Epithelial cell of proximal tubule (primary cell): ENCODE measurements at regions not wholly inside any gene's neighbourhood (a gene's known extent, or its start where the extent isn't known, plus 50 kb on each side); places are given as distances from the start of the nearest gene placed in this dataset.
"Not testable (repeated sequence)": the region's sequence is repeated elsewhere in the genome, so short reads cannot be mapped to it uniquely, and the experiment has no call there.

Experiments used
- DNase-seq: peaks from one replicate; pipeline ENCODE4 v3.0.0-alpha.2; 2011; ENCODE audit warnings: low read depth
- H3K4me3 ChIP-seq: 2 replicates; pipeline ENCODE4 v1.5.1; 2011; ENCODE audit warnings: low read depth, mild to moderate bottlenecking, low read length
- TF ChIP-seq, protein P1 (sequence below): conservative IDR thresholded peaks from 2 replicates; pipeline ENCODE4 v1.5.1; 2012; ENCODE audit warnings: low read depth, mild to moderate bottlenecking, low read length

DNA sequence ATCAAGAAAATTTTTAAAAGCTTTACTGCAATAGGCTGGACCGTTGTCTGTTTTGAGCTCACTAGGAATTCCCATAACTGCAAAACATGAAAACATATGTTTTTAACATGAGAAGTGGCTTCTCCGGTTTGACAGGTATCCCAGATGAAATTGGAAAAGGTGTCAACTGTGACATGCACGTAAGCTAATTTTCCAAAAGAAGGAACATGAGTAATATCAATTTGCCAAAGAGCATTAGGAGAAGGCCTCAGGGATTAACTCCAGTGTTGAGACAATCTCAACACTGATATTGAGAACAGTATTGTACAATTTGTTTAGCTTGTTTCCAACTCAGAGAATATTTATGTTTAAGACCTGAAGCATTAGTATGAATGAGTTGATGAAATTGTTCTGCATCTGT is 215.5 kb upstream of the KCNN2 start:
- H3K4me3 ChIP-seq = no peak overlapping the region
- TF ChIP-seq, protein P1, sequence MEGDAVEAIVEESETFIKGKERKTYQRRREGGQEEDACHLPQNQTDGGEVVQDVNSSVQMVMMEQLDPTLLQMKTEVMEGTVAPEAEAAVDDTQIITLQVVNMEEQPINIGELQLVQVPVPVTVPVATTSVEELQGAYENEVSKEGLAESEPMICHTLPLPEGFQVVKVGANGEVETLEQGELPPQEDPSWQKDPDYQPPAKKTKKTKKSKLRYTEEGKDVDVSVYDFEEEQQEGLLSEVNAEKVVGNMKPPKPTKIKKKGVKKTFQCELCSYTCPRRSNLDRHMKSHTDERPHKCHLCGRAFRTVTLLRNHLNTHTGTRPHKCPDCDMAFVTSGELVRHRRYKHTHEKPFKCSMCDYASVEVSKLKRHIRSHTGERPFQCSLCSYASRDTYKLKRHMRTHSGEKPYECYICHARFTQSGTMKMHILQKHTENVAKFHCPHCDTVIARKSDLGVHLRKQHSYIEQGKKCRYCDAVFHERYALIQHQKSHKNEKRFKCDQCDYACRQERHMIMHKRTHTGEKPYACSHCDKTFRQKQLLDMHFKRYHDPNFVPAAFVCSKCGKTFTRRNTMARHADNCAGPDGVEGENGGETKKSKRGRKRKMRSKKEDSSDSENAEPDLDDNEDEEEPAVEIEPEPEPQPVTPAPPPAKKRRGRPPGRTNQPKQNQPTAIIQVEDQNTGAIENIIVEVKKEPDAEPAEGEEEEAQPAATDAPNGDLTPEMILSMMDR = no peak
- DNase-seq = no peak

DNA sequence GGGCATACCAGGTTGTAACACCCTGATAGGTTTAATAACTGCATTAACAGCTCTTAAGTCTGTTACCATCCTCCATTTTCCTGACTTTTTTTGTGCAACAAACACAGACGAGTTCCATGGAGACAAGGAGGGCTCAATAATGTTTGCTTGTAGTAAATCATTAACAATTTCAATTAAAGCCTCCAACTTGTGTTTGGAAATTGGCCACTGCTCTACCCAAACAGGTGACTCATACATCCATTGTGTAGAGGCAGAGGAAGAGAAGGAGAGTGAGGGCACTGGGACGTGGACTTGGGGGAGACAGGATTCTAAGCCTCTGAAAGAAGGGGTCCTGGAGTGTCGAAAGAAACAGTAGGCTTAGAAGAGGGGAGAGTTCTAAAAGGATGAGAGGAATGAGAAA is 213.6 kb upstream of the KCNN2 start:
- no peak overlapping the region for H3K4me3 ChIP-seq
- no peak for DNase-seq
- TF ChIP-seq, protein P1 = no peak

DNA sequence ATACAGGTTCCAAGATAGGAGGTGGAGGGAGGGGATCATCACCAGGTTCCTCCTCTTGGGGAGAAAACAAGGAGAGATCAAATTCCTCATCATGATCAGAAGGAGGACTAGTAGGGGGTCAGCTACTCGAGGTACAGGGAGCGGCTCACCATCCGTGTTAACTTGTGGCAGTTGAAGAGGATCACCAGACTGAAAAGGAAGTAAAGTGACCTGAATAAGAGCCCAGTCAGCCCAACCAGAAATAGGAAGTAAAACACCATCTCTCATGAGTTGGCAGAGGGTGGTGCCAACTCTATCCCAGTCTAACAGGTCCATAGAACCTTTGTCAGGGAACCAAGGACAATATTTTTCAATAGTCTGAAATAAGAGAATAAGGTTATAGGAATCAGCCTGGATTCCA is 213.1 kb upstream of the KCNN2 start:
- H3K4me3 ChIP-seq, DNase-seq: not testable (repeated sequence)

DNA sequence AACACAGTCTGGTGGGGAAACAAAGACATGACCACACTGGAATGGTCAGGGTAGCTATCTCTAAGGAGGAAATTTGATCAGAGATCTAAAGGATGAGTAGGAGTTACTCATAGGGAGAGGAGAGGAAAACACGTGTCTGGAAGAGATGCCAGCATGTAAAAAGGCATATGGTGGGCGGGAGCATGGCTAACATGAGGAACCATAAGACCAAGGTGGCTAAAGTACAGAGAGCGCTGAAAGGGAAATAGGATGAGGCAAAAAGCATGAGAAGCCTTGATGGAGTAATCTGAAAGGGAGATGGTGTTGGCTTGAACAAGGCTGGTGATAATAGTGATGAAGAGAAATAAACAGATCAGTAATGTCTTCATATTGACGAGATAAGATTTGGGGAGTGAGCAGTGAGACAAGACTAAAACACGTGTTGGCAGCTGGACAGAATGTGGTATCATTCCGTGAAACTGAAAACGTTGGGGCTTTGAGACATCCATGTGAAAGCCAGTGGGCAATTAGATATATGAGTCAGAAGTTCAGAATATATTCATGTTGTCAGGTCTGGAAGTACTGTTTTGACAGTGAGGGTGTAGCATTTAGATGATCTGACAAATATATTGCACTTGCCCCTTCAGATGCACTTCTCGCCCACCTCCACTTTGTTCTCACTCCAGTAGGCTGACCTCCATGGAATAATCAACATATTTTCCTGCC is 209.1 kb upstream of the KCNN2 start:
- DNase-seq = no peak
- H3K4me3 ChIP-seq = no peak overlapping the region
- TF ChIP-seq, protein P1 = no peak

DNA sequence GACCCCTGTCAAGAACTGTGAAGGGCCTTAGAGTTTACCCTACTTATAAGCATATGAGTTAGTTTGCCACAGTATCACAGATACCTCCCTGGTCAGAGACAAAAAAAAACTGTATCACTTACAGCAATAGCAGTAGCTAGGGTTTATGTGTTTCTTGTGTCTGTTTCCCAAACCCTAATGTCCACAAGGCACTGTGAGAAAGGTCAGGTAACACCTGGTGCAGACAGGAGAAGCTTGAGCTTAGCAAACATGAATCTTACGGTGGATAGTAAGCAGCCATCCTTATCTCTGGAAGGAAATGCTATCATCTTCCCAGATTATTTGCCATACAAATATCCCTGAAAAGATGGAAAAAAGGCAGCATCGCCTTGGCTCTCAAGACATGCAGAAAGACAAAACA is 208.5 kb upstream of the KCNN2 start:
- DNase-seq = no peak
- TF ChIP-seq, protein P1 = no peak
- H3K4me3 ChIP-seq = no peak overlapping the region

DNA sequence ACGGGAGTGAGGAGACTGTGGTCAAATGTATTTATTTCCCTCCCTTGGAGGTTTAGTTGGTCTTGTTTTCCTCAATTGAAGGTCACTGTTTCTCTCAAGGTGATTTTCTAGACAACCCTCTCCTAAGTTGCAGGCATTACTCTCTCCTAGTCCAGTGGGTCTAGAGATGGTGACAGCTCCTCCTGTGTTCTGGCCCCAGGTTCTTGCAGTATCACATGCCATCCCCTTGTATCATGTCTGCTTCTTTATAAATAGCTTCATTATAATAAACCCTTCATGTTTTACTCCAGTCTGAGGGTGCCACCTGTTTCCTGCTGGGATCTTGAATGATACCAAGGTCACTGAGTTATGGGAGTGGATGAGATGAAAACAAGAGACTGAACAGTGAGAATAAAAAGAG is 208.0 kb upstream of the KCNN2 start:
- TF ChIP-seq, protein P1 = no peak

DNA sequence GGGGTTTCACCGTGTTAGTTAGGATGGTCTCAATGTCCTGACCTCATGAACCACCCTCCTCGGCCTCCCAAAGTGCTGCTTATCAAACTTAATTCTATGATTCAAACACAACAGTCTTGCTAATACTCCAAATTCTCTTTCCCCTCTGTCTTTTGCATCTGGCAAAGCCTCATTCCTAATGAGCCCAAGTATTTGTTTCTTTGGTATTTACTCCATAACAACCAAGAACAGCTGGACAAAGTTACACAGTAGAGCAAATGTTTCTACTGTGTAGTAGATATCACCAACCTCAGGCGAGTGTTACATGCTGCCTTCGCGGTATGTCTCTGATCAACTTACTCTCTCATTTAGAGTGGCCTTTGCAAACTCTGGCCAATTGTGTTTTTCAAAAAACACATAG is 195.8 kb upstream of the KCNN2 start:
- DNase-seq = no peak
- TF ChIP-seq, protein P1 = no peak
- no peak overlapping the region for H3K4me3 ChIP-seq

More for the DNA sequence above, 208.0 kb upstream of the KCNN2 start:
- H3K4me3 ChIP-seq = no peak overlapping the region
- no peak for DNase-seq

DNA sequence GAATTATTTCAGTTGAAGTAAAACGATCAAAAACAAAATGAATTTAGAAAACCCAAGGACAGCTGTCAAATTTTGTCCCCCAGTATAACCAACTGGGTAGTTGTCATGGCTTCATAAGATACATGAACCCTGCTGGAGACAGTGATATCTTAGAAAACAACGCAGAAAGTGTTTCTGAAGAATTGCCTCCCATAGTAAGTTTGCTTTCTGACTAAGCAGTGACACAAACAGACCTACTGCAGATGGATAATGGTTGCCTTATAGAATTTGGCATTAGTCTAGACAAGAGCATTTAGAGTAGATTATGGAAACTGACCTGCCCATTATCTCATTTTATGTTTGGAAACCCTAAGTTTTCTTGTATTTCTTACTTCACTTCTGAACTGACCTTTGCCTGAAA is 187.7 kb upstream of the KCNN2 start:
- no peak for DNase-seq
- H3K4me3 ChIP-seq = no peak overlapping the region
- TF ChIP-seq, protein P1 = no peak
